ENCODE measurements at regions not wholly inside any gene's neighbourhood (a gene's known extent, or its start where the extent isn't known, plus 50 kb on each side); places are given as distances from the start of the nearest gene placed in this dataset.
"Not testable (repeated sequence)": the region's sequence is repeated elsewhere in the genome, so short reads cannot be mapped to it uniquely, and the experiment has no call there.

DNA sequence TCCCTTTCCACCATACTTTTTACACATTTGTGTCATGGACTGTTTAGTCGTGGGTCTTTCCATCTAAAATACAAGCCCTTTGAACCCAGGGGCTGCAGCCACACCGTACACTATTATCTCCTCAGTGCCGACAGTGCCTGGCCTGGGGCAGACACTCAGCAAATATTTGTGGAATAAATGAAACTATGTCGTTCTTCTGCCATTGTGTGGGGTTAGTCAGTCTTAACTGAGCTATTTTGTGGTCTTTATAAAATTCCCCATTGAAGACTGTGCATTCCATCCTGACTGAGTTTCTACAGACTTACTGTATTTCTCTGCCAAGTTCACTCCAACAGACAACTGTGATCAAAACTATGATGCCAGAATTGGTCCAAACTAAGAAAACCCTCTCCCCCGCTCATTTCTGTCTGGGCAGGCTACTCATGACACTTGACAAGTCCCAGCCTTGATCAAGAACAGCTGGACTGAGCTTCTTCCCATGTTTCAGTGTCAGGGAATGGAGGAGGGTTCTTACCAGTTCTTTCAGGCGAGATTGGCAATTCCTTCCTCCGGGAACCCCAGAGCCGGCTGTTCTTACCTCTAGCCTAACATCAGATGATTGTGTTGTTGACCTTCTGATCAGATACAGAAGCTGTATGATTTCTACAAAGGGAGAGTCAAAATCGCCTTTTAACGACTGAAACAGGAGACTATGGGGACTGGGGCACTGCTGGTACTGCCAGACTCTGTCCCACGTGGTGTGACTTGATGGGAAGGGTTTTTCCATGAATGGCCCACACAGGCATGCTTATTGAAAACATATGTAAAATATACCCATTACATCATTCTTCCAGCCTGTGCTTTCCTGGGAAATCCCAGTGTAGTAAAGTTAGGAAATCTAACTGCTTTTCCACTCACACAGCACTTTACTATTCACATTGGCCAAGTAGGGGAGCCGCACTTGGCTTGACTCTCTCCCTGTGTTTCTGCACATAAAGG, 77.4 kb upstream of the NPAS2 start:
- no peak for DNase-seq

DNA sequence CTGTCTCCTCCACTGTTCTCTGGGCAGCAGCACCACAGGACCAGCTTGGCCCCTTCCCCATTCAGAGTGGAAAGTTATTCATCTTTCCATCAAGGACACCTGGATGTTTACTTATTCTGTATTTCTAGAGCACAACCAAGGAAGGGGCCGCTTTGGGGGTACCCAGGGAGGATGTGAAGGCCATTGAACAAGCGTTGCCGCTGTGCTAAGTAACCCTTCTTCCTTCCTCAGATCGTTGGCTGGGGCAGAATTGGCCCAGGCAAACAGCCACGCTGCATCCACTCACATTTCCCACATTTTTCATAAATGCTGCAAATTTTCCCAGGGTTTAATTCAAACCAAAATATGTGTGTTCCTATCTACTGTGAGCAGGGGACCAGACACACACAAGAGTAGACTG, 76.2 kb upstream of the NPAS2 start:
- no peak for DNase-seq

DNA sequence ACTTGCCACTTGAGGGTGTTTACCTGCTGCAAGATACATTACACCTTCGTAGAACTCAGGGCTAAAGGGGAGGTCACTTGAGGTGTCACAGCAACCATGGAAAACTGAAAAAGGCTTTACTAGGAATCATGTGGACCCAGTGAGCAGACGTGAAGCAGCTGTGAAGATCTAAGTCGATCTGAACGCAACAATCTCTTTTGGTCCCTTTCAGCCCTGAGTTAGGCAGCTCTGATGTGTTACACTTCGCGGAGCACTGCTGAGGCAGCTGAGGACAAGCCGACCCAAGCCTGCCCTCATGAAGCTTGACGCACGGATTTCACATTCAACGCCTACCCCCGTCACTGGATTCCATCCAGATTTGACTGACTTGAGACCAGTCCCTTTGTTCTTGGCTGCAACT, 75.8 kb upstream of the NPAS2 start:
- no peak for DNase-seq

DNA sequence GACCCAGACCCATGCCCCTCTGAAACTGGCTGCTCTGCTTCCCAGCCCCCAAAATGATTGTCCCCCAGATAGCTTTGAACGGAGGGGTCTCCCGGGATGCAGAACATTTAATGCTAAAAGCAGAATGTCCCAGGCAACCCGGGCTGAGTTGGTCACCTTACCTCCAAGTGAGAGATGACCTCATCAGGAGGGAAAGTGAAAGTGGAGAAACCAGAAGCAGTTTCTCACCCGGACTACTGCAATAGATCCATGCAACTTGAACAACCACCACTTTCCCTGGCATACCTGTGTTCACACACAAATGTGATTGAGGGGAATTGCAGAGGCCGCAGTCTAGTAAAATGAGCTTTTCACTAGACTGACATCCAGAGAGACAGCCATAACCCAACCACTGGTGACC, 75.3 kb upstream of the NPAS2 start:
- no peak for DNase-seq

DNA sequence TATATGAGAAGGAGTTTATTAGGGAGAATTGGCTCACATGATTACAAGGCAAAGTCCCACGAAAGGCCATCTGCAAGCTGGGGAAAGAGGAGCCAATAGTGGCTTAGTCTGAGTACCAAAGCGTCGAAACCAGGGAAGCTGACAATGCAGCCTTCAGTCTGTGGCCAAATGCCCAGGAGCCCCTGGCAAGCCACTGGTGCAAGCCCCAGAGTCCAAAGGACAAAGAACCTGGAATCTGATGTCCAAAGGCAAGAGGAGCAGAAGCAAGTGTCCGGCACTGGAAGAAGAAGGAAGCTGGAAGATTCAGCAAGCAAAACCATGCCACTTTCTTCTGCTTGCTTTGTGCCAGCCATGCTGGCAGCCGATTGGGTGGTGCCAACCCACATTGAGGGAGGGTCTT, 74.3 kb upstream of the NPAS2 start:
- no peak for DNase-seq

DNA sequence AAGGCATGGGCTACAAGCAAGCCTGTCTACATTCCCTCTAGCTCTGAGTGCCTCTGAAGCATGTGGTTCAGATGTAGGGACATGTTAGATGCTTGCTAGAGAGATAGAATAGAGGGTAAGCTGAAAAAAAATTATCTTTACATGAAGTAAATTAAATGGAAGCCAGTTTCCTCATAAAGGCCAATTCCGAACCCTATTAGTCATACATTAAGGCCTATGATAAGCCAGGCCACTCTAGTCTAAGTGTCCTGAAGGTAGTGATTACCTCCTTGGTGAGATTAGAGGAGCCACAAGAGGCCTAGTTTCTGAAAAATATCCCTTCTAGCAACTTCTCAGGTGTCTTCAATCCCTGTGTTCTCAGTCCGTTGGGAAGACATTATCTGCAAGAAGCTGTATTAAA, 72.4 kb upstream of the NPAS2 start:
- DNase-seq: no peak

DNA sequence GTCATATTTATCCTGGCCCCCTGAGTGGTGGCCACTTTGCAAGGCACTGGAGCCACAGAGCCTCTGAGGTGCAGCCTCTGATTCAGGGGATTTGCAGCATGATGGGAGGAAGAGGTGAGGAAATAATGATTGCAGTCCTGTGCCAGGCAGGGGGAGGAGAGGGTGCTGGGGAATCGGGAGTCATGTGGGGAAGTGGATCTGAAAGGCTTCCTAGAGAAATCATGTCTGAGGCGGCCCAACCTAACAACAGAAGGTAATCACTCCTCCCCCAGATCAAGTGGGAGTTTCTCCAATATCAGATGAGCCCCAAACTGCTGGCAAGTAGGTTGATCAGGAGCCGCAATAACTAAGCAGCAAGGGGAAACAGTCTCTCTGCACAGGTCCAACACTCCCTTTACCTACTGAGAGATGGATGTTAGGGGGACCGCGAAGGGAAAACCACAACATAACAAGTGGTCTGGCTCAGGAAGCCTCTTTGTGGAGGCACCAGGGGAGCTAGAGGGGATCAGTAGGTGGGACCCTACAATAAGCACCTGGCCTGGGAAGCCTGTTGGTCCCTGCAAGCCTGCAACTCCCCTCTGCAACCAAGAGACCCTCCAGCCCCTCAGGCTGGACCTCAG, 71.8 kb upstream of the NPAS2 start:
- DNase-seq: no peak

DNA sequence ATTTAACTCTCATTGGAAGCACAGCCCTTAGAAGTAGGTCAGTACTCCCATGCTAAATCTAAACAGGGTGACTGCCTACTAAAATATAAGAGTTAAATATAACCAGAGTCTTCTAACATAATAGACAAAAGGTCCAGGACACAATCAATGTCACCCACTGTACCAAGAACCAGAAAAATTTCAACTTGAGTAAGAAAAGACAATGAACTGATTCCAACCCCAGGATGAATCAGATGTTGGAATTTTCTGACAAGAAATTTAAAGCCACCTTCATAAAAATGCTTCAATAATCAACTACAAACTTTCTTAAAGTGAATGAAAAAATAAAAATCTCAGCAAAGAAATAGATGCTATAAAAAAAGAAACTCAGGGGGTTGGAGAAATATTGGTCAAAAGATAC, 71.3 kb upstream of the NPAS2 start:
- no peak for DNase-seq

DNA sequence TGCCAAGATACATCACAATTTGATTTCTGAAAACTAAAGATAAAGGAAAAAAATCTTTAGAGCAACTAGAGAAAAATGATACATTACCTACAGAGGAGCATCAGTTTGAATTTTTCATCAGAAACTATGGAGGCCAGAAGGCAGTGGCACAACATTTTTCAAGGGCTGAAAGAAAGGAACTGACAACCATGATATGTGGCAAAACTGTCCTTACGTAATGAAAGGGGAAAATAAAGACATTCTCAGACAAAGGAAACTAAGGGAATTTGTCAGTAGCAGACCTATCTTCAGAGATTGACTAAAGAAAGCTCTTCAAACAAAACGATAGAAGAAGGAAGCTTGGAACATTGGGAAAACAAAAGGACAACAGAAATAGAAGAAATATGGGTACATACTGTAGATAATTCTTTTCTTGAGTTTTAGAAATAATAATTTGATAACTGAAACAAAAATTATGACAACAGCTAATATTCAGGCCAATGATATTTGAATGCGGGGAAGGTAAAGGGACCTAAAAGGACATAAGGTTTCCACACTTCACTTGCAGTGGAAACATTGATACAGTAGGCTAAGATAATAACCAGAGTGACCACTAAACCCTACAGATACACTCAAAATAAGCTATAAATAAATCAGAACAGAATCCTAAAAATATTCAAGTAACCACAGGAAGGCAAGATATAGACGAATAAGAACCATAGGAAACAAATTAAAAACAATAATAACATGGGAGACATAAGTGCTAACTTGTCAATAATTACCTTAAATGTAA, 70.0 kb upstream of the NPAS2 start:
- no peak for DNase-seq

DNA sequence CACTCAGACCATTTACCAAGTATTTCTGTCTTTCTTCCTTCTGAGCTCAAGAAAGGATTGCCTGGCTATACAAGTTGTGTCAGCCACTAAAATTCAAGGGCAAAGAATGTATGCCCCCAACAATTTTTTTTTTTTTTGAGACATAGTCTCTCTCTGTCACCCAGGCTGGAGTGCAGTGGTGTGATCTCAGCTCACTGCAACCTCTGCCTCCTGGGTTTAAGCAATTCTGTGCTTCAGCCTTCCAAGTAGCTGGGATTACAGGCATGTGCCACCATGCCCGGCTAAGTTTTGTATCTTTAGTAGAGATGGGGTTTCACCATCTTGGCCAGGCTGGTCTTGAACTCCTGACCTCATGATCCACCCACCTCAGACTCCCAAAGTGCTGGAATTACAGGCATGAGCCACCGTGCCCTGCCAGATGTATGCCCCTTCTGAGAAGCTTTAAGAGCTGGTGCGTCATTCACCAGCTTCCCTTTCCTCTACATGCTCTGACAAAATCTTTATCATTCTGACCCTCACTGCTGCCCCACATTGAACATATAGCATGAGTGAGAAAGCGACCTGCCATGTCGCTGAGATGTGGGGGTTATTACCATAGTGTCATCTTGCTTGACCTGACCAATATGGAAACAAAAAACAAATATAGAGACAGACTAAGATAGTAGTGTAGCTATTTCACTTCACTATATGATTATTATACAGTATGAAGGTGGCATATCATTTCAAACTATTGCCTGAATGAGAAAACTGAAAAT, 67.9 kb upstream of the NPAS2 start:
- not testable (repeated sequence) for DNase-seq

DNA sequence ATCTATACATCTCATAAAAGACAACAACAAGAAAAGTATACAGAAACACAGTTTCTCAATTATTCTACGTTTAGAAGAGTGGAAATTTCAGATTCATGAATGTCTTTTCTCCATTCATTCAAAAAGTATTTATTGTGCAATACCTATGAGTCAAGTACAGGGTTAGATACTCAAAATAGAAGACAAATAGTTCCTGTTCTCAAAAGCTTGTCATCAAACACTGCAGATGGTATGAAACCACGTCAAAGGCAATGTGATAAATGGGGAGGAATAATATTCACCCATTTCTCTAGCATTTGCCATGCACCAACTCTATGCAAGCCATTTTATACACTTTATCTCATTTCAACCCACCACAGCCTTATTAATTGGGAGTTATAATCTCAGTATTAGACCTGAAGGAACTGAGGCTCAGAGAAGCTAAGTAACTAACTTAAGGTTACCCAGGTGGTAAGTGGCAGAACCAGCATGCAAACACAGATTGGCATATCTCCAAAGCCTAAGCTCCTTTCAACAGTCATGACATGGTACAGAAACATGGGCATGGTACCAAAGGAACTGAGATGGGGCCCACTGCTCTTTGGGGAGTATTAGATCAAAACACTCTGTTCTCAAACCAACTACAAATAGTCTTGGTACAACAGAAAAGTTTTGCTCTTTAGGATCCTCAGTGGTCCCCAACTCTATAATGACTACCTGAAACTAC, 67.2 kb upstream of the NPAS2 start:
- no peak for DNase-seq

DNA sequence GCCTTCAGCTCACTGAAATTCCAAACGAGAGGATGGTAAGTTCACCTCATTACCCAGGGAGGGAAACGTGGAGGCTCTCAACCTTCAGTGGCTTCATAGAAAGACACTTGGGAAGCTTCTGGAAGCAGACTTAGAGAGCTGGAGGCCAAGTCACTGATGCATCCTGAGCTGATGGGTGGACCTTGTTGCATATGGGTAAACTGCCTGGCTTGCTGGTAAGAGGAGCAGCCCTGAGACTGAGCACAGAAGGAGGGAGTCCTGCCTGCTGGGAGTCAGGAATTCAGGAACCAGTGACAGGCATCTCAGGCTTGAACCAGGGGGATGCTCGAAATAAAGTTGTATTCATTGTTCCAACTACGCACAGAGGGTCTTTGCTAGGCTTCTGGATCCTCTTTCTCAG, 66.5 kb upstream of the NPAS2 start:
- no peak for DNase-seq

DNA sequence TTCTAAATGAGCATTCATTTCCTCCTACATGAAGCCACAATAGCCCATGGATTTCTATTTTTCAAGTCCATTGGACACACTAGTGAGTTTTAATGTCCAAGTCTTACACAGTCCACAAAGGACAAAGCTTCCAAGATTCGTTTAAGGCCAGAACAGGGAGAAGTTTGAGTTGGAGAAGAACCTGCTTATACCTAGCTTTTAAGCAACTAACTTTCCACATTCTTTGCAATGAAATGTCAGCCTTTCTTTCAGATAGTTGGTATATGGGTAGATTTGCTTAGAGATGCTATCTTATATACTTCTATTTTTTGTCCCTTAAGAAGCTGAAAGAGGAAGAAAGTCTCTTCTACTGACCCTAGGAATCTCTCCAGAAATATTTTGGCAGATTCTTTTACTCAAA, 66.1 kb upstream of the NPAS2 start:
- DNase-seq: no peak

DNA sequence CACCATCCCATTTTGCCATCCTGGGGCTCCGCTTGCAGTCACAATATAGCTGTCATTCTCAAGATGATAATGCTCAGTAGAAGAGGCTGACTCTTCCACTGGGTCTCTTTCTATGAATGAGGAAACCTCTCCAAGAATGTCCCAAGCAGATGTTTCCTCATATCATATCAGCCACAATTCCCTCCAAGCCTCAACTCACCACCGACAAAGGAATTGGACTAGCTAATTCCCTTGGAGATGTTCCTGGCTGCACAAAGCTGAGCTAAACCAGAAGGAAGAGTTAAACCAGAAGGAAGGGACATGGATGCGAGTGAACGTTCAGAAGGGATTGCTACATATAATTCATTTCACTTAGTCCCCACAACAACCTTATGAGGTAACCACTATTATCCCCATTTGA, 65.0 kb upstream of the NPAS2 start:
- no peak for DNase-seq

DNA sequence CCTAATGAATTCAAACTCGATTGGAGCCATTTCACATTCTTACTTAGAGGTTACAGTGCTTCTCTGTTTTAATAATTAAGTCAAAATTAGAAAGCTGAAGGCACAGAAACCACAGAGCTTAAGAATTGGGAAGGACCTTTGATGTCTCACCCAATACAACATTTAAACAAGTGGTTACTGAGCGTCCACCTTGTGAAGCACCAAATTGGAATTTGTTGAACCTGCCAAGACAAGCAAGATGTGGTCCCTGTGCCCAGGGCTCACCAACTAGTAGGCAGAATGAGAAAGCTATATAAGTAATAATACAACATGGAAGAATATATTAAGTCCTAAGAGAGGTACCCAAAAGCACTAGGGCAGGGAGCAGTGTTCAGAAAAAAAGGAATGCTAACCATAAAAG, 64.5 kb upstream of the NPAS2 start:
- no peak for DNase-seq

DNA sequence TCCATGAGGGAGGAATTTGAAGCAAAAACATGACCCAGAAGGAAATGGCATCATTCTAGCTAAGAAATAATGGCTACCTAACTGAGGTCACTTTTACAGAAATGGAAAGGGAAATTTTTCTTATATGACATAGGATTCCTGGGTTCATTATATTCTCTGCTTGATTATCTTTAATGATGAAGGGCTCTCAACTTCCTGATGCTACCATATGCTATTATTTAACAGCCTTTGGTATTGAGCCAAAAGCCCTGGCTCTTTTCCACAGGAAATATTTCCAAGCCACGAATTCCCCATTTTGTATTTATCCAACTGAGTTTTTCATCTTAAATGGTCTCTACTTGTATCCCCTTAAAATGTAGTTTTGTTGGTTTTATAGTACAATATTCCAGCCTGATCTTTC, 63.2 kb upstream of the NPAS2 start:
- DNase-seq: no peak

DNA sequence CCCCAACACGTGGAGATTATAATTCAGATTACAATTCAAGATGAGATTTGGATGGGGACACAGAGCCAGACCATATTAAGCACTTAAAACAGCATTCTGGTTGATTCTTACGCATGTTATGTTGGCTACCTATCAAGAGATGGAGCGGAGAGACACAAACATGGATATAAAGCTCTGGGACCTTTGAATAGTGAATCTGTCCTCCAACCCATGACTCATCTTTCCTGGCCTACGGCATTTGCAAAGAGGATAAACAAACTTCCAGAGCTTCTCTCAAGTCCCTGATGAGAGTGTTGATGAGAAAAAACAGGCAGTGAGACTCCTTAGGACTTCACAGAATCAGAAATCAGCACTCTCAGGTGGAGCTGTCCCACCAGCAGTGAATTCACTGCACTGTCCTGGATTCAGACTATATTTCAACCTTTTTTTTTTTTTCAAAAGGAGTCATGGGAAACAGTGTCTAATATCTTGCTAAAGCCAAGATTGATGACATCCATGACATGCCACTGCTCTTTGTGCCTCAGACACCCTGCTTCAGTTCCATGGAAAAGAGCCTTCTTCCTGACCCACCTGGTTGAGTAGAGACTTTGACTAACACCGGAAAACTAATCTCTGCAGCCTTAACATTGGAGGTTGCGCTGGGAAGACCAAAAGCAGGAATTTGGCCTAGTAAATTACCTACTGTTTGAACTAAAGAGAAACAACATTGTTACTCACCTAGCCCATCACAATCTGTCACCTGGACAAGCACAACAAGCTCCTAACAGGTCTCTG, 62.1 kb upstream of the NPAS2 start:
- no peak for DNase-seq

DNA sequence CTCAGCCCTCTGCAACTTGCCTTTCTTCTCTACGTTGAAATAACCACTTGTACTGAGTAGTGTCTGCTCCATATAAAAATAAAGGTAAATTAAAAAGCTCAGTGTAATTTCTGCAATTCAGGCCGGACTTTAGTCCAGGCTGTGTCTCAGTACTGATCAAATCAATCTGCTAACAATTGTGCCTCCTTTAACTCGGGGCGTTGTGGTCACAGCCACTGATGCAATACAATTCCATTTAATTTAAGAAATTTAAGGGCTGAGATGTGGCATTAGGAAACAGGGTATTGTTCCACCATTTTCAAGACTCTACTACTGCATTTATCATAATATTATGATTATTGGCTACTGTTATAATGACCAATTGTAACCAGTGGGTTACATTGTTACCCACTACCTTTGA, 60.0 kb upstream of the NPAS2 start:
- no peak for DNase-seq

DNA sequence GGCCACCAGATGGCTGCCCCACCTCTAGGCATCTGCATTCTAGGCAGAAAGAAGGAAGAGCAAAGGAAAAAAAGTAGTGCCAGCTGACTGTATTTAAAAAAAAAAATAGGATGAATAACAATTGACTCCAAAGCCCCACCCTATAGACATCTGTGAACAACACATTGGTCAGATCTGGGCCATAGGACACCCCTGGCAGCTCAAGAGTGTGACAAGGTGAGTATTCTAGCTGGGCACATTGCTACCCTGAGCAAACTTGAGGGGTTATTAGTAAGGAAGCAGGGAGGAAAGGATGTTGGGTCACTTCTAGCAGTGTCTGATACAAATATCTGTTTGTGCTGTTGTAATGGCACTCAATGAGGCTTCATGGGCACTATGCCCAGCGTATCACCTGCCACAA, 58.6 kb upstream of the NPAS2 start:
- no peak for DNase-seq

DNA sequence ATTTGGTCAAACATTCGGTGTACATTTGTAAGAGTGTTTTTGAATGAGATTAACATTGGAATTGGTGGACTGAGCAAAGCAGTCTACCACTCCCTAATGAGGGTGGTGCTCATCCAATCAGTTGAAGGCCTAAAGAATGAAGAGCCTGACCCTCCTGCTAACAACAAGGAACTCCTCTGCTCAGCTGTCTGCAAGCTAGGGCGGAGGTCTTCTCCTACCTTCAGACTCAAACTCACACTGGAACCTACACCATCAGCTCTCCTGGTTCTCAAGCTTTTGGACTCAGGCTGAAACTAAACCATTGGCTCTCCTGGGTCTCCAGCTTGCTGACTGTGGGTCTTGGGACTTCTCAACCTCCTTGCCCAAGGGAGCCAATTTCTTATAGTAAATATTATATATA, 55.5 kb upstream of the NPAS2 start:
- DNase-seq: no peak

DNA sequence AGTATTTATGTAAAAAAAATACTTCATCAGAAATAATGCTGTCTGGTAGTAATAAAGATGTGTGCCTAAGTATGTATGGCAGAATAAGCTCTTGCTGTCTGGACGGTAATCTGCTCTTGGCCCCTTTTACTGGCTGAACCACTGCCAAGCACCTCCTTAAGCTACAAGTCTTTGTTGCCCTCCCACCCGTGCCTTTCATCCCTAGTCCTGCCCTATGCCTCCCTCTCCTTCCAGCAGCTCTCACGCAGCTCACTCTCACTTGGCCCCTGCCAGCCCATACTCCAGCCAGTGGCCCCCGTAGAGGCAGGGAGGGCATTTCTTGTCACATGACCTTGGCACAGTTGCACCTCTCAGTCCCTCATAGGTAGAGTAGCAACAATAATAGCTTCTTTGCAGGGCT, 54.5 kb upstream of the NPAS2 start:
- DNase-seq: no peak

DNA sequence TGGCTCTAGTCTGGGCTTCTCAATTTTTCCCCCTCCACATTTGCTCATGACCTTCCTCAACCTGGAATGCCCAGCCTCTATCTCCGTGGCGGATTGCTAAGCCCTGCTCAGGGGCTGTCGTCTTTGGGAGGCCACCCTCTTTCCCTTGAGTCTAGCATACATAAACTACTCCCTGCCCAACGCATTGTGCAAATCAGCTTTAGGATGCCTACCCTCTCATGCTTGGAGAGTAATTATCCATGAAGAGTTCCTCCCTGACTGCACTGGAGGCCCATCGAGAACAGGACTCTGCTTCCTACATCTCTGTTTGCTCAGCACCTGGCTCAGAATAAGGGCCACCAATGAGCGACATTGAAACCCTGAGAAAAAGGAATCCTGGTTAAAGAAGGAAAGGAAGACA, 53.7 kb upstream of the NPAS2 start:
- no peak for DNase-seq
